ENCODE measurements at regions not wholly inside any gene's neighbourhood (a gene's known extent, or its start where the extent isn't known, plus 50 kb on each side); places are given as distances from the start of the nearest gene placed in this dataset.

DNA sequence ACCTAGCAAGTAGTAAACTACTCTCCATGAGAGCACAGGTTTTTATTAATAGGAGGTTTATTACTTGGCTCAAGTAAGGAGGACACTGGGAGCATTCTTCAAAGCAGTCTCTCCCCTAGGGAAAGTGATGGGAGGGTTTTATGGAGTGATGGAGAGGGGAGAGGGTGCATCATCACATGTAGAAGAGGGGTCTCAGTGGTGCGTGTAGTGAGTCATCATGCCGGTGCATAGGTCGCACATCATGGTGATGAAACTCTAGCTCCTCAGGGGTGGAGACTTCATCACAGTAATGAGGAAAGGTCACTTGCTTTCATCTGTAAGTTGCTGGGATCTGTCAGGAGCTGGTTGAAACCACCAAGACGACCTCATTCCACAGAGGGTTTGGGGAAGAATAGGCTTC lies 210.8 kb upstream of the UBL3 start:
- H3K23me2 ChIP-seq (ENCODE audit: low read depth, low read length) = no peaks in the 10 kb centered on the region; the same call in 1 of the 2 replicates
- no peak overlapping the region for H4K8ac ChIP-seq (ENCODE audit: extremely low read depth, insufficient read depth, low read length)
- H3K4me2 ChIP-seq (ENCODE audit: insufficient read depth in 1 of 2, low read depth in 2 of 2, low read length in 2 of 2) = no peak overlapping the region
- no peak for FAIRE-seq
- no peak overlapping the region for H2BK120ac ChIP-seq (replicated peaks; ENCODE audit: low read depth, low read length)
- no peak overlapping the region for H2BK5ac ChIP-seq (ENCODE audit: low read depth, low read length)
- no peak overlapping the region for H3K4ac ChIP-seq (replicated peaks; ENCODE audit: insufficient read length, low read depth, low read length)
- no peak for TF ChIP-seq ATF3 (IDR thresholded peaks at IDR 0.05; ENCODE audit: insufficient read depth, low read depth, low read length)
- TF ChIP-seq GABPA (IDR thresholded peaks at IDR 0.05; ENCODE audit: borderline replicate concordance, insufficient read depth, low read length) = no peak
- TF ChIP-seq ASH2L (IDR thresholded peaks at IDR 0.05; ENCODE audit: low read length) = no peak
- no peak for TF ChIP-seq SAP30 (IDR thresholded peaks at IDR 0.05; ENCODE audit: insufficient read depth, insufficient replicate concordance, low read length)
- no peak for TF ChIP-seq RFX5 (IDR thresholded peaks at IDR 0.05; ENCODE audit: borderline replicate concordance, low read depth, low read length)
- no peak for TF ChIP-seq RXRA (IDR thresholded peaks at IDR 0.05; ENCODE audit: insufficient read depth, low read depth, low read length)
- TF ChIP-seq JUND (IDR thresholded peaks at IDR 0.05; ENCODE audit: low read length) = no peak
- TF ChIP-seq BCL11A (IDR thresholded peaks at IDR 0.05; ENCODE audit: low read depth in 2 of 2, low read length in 2 of 2) = no peak
- no peak for TF ChIP-seq RNF2 (IDR thresholded peaks at IDR 0.05; ENCODE audit: borderline replicate concordance, low read depth, low read length, missing control alignments, poor library complexity, severe bottlenecking)
- no peak for TF ChIP-seq FOSL1 (IDR thresholded peaks at IDR 0.05; ENCODE audit: insufficient read depth, low read depth, low read length)
- ChIA-PET POLR2A (ENCODE audit: partially characterized antibody) (no interaction called here), CTCF (ENCODE audit: partially characterized antibody) (no interaction called here)
- H2AK5ac ChIP-seq (ENCODE audit: low read depth, low read length) = no peak overlapping the region
- peaks cover 7% of the 10 kb centered on the region in 2 experiments for H3K9me3 ChIP-seq (ENCODE audit: insufficient read depth in 2 of 2, low read depth in 1 of 2, low read length in 1 of 2)
- H4K20me1 ChIP-seq (replicated peaks in 1 of 2; ENCODE audit: control insufficient read depth in 1 of 2, insufficient read depth in 2 of 2, low read length in 2 of 2) = no peaks in the 10 kb centered on the region
- no peak for DNase-seq (ENCODE audit: low read depth in 1 of 2, low spot score in 2 of 2)
- no peaks in the 10 kb centered on the region for H3K79me2 ChIP-seq (ENCODE audit: control insufficient read depth in 1 of 2, insufficient read depth in 2 of 2, low read length in 2 of 2)
- 91% methylated on average over 4 of the region's 4 CpGs; no CpG with 5 or more reads in 1 of the 2 experiments for WGBS, 2 experiments (ENCODE audit: extremely low coverage in 1 of 2, insufficient coverage in 1 of 2, insufficient read length in 1 of 2, insufficient replicate concordance in 2 of 2, low coverage in 1 of 2, low lambda C conversion rate in 2 of 2, missing lambda C conversion rate in 1 of 2)
- no peak overlapping the region for H2BK15ac ChIP-seq (ENCODE audit: low read length)
- no peak overlapping the region for H2BK12ac ChIP-seq (ENCODE audit: low read depth, low read length)
- no peak overlapping the region for H3K23ac ChIP-seq (ENCODE audit: insufficient read length)
- no peak overlapping the region for H3K56ac ChIP-seq (replicated peaks; ENCODE audit: insufficient read length, low read depth, low read length)
- no peak overlapping the region for H3K9ac ChIP-seq (replicated peaks in 1 of 4; ENCODE audit: extremely low read depth in 1 of 4, low read depth in 3 of 4, low read length in 3 of 4)
- no peak overlapping the region for H3K14ac ChIP-seq (ENCODE audit: insufficient read length)
- no peaks in the 10 kb centered on the region for H3K79me1 ChIP-seq (ENCODE audit: low read depth, low read length)
- no peaks in the 10 kb centered on the region for H3K27me3 ChIP-seq (replicated peaks in 1 of 4; ENCODE audit: control insufficient read depth in 3 of 4, extremely low read depth in 1 of 4, insufficient read depth in 3 of 4, low read length in 3 of 4)
- H3K4me3 ChIP-seq (ENCODE audit: extremely low read depth in 1 of 4, insufficient read depth in 2 of 4, low read depth in 3 of 4, low read length in 4 of 4) = no peak overlapping the region
- no peak overlapping the region for H4K91ac ChIP-seq (replicated peaks; ENCODE audit: insufficient read length, low read length)
- H2AFZ ChIP-seq (ENCODE audit: low read length) = no peak overlapping the region
- no peak overlapping the region for H3K18ac ChIP-seq (ENCODE audit: extremely low read depth, low read length)
- peaks cover 0 to 3% (median 0%) of the 10 kb centered on the region in 4 experiments; a peak in 1 of 7 replicates for H3K4me1 ChIP-seq (replicated peaks in 1 of 4; ENCODE audit: control insufficient read depth in 3 of 4, insufficient read depth in 4 of 4, low read length in 3 of 4)
- 0 out of 8 replicates have a peak, but pooled peaks cover 0 to 2% (median 0%) of the 10 kb centered on the region in 4 experiments for H3K36me3 ChIP-seq (ENCODE audit: control insufficient read depth in 2 of 4, insufficient read depth in 4 of 4, low read length in 3 of 4)
- H2BK20ac ChIP-seq (ENCODE audit: low read length) = no peak overlapping the region
- H4K5ac ChIP-seq (ENCODE audit: insufficient read length, low read depth, low read length) = no peak overlapping the region
- no peak overlapping the region for H3K27ac ChIP-seq (ENCODE audit: low read depth, low read length)
